CD4-positive, alpha-beta T cell (primary cell): ENCODE measurements at regions not wholly inside any gene's neighbourhood (a gene's known extent, or its start where the extent isn't known, plus 50 kb on each side); places are given as distances from the start of the nearest gene placed in this dataset.

Source experiments
- ATAC-seq: fragments of 200-7000 bp; cut with Tn5 transposase; one replicate; pipeline ENCODE4 v1.10.0; 2022; ENCODE audit warnings: mild to moderate bottlenecking; ENCODE audit not compliant: poor library complexity
- CTCF ChIA-PET: fragments of 350-600 bp; sonication (Branson Sonifier 250); formaldehyde crosslinking; loops from one replicate; lab custom pipeline; 2021; ENCODE audit warnings: antibody characterized with exemption, inconsistent platforms; lab: Charles Lee
- POLR2A ChIA-PET: fragments of 350-600 bp; sonication (Branson Sonifier 250); formaldehyde crosslinking; loops from one replicate; lab custom pipeline; 2021; ENCODE audit warnings: antibody characterized with exemption, inconsistent platforms; lab: Charles Lee
- DNase-seq, 14 experiments: peaks; one replicate each; pipeline ENCODE4 v3.0.0-alpha.2; 2013 to 2020; ENCODE audit warnings: mixed read lengths in 2 of 14
- H3K27ac ChIP-seq, 2 donors: one replicate each; pipeline versions ENCODE4 v1.5.1 to v1.7.0; 2013; ENCODE audit warnings: low read length in 2 of 2, low read depth in 1 of 2, mild to moderate bottlenecking in 1 of 2
- H3K27me3 ChIP-seq, 2 experiments: 1 replicate in 1 of 2; 2 replicates in 1 of 2; pipeline versions ENCODE4 v1.6.1 to v1.7.0; 2013; ENCODE audit warnings: low read length in 2 of 2, control low read depth in 1 of 2, mild to moderate bottlenecking in 1 of 2, moderate library complexity in 1 of 2; ENCODE audit not compliant: insufficient read depth in 2 of 2, control insufficient read depth in 1 of 2
- H3K36me3 ChIP-seq: one replicate; pipeline ENCODE4 v1.6.1; 2013; ENCODE audit warnings: low read length, control low read depth; ENCODE audit not compliant: insufficient read depth
- H3K4me1 ChIP-seq: one replicate; pipeline ENCODE4 v1.6.1; 2013; ENCODE audit warnings: low read length, control low read depth; ENCODE audit not compliant: insufficient read depth
- H3K4me3 ChIP-seq: one replicate; pipeline ENCODE4 v1.5.1; 2013; ENCODE audit warnings: mild to moderate bottlenecking, low read length, moderate library complexity
- H3K9me3 ChIP-seq, 2 experiments: 1 replicate in 1 of 2; 2 replicates in 1 of 2; pipeline versions ENCODE4 v1.6.1 to v1.7.0; 2013; ENCODE audit warnings: low read length in 2 of 2, mild to moderate bottlenecking in 2 of 2, control low read depth in 1 of 2, moderate library complexity in 1 of 2; ENCODE audit not compliant: control insufficient read depth in 1 of 2, insufficient read depth in 1 of 2
- H3K27ac Mint-ChIP-seq: one replicate; pipeline ENCODE4 v1.8.0; 2020; ENCODE audit warnings: mixed read lengths
- H3K27me3 Mint-ChIP-seq: one replicate; pipeline ENCODE4 v1.8.0; 2021; ENCODE audit warnings: mixed read lengths
- H3K36me3 Mint-ChIP-seq: one replicate; pipeline ENCODE4 v1.8.0; 2021; ENCODE audit warnings: low read depth, mixed read lengths
- H3K4me1 Mint-ChIP-seq: one replicate; pipeline ENCODE4 v1.8.0; 2021; ENCODE audit warnings: low read depth, mixed read lengths
- H3K4me3 Mint-ChIP-seq: one replicate; pipeline ENCODE4 v1.8.0; 2020; ENCODE audit warnings: mild to moderate bottlenecking, mixed read lengths
- H3K9me3 Mint-ChIP-seq: one replicate; pipeline ENCODE4 v1.8.0; 2020; ENCODE audit warnings: mixed read lengths
- intact Hi-C, 2 experiments: fragments of 100-400 bp; cut with DNase I in 1 of 2; cut with micrococcal nuclease in 1 of 2; formaldehyde crosslinking; loops; one replicate each; pipeline versions ENCODE4 v1.15.1 to v1.9.0; 2023 to 2025; cut with DNase I, micrococcal nuclease
- TF ChIP-seq, protein P1 (sequence below): fragments of 200-600 bp; IDR thresholded peaks from one replicate; pipeline ENCODE4 v1.8.0; 2022; ENCODE audit warnings: antibody characterized with exemption, mild to moderate bottlenecking

DNA sequence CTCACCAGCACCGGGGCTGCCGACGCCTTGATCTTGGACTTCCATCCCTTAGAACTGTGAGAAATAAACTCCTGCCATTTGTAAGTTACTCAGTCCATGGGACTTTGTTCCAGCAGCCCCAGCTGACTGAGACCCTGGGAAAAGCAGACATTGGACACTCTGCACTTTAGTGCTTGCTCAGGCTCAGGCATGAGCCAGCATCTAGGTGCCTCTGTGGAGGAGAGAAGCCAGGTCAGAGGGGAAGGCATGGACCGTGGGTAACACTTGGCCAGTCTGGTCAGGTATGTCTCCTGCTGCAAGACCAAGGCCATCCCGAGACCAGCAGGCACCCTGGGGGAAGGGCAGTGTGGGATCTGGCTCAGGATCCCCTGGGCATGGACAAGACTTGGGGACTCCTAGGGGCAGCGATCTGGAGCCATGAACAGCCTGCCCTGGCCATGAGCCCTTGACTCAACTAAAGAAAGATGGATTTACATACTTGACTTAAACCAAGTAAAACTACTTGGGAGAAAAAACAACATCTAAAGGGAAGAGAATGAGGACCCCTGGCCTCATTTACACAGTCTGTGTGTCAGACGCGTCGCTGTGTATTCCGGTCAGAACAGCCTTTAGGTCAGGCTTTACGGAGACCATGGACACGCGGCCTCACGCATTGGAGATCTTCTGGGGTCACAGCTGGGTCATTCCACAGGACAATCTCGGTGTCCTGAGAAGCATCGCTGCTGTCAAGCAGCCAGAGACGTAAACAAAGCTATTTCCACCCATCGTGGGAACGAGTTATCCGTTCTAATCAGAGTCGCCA lies 497.1 kb downstream of the BRD1 start:
- H3K36me3 Mint-ChIP-seq, result no peaks in the 10 kb centered on the region
- H3K4me1 ChIP-seq, result no peaks in the 10 kb centered on the region
- peaks cover 8 to 30% of the 10 kb centered on the region in 2 experiments for H3K9me3 ChIP-seq
- H3K9me3 Mint-ChIP-seq, result peaks cover 4% of the 10 kb centered on the region
- H3K4me3 ChIP-seq, result no peak overlapping the region
- H3K27me3 Mint-ChIP-seq, result peaks cover 26% of the 10 kb centered on the region
- ATAC-seq, result no peak
- no peak overlapping the region for H3K4me3 Mint-ChIP-seq
- no peaks in the 10 kb centered on the region for H3K4me1 Mint-ChIP-seq
- ChIA-PET CTCF (no interaction called here), POLR2A (no interaction called here)
- H3K27me3 ChIP-seq, result peaks cover 0 to 8% of the 10 kb centered on the region in 2 experiments
- H3K27ac Mint-ChIP-seq, result no peak overlapping the region
- intact Hi-C loops, result no loop called here
- DNase-seq, result no peak
- TF ChIP-seq, protein P1, sequence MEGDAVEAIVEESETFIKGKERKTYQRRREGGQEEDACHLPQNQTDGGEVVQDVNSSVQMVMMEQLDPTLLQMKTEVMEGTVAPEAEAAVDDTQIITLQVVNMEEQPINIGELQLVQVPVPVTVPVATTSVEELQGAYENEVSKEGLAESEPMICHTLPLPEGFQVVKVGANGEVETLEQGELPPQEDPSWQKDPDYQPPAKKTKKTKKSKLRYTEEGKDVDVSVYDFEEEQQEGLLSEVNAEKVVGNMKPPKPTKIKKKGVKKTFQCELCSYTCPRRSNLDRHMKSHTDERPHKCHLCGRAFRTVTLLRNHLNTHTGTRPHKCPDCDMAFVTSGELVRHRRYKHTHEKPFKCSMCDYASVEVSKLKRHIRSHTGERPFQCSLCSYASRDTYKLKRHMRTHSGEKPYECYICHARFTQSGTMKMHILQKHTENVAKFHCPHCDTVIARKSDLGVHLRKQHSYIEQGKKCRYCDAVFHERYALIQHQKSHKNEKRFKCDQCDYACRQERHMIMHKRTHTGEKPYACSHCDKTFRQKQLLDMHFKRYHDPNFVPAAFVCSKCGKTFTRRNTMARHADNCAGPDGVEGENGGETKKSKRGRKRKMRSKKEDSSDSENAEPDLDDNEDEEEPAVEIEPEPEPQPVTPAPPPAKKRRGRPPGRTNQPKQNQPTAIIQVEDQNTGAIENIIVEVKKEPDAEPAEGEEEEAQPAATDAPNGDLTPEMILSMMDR, result no peak
- H3K36me3 ChIP-seq, result no peaks in the 10 kb centered on the region
- no peak overlapping the region for H3K27ac ChIP-seq

DNA sequence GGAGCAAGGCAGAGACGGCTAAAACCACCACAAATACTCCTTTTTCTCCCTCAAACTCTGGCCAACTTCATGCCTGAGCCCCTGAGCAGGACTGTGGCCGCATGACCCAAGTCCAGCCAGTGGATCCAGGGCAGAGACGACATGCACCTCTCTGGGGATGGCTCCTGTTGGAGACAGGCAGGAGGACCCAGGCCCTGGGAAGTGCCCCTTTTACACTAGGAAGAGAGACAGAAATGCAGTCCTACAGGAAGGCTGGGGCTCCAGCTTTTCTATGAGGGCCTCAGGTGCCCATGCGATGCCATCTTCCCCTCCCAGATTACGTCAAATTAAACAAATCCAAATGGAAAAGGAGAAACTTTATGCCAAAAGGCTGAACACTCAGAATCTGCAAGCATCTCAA lies 498.0 kb downstream of the BRD1 start:
- POLR2A ChIA-PET, result no interaction called here
- peaks cover 8 to 39% of the 10 kb centered on the region in 2 experiments for H3K9me3 ChIP-seq
- H3K4me3 Mint-ChIP-seq, result no peak overlapping the region
- CTCF ChIA-PET, result no interaction called here
- H3K4me1 Mint-ChIP-seq, result no peaks in the 10 kb centered on the region
- TF ChIP-seq, protein P1, result no peak
- peaks cover 2% of the 10 kb centered on the region for H3K4me1 ChIP-seq
- ATAC-seq, result no peak
- H3K36me3 Mint-ChIP-seq, result no peaks in the 10 kb centered on the region
- no peak overlapping the region for H3K4me3 ChIP-seq
- H3K27ac ChIP-seq, result no peak overlapping the region
- H3K27me3 Mint-ChIP-seq, result peaks cover 26% of the 10 kb centered on the region
- peaks cover 0 to 8% of the 10 kb centered on the region in 2 experiments for H3K27me3 ChIP-seq
- no peak for DNase-seq
- H3K9me3 Mint-ChIP-seq, result peaks cover 4% of the 10 kb centered on the region
- intact Hi-C loops, result no loop called here
- no peaks in the 10 kb centered on the region for H3K36me3 ChIP-seq
- H3K27ac Mint-ChIP-seq, result no peak overlapping the region

DNA sequence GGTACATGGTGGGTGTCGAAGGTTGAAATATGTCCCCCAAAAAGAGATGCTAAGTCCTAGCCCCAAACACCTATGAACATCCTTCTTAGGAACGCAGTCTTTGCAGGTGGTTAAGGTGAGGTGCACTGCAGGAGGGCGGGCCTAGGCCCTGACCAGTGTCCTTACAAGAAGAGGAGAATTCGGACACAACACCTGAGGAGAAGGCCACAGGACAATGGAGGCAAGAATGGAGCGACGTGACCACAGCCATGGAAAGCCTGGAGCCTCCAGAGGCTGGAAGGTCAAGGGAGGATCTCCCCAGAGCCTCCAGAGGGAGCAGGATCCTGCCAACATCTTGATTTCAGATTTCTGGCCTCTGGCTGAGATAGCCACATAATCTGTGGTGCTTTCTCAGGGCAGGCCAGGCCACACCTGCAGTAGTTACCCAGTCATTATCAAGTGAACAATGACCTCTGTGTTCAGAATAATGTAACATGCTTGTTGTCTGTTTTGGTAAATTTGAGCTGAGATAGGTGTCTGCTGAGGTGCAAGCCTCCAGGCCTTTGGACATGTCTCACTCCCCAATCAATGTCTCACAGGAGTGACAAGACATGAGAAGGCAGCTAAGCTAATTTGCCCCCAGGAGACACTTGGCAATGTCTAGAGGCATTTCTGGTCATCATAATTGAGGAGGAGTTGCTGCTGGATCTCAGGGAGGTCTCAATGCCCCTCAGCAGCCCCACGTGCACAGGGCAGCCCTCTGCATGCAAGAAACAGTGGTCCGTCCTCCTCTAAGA lies 498.9 kb downstream of the BRD1 start:
- no peak overlapping the region for H3K27ac Mint-ChIP-seq
- ChIA-PET POLR2A (no interaction called here), CTCF (no interaction called here)
- no peaks in the 10 kb centered on the region for H3K36me3 Mint-ChIP-seq
- TF ChIP-seq, protein P1, result no peak
- intact Hi-C loops, result no loop called here
- ATAC-seq (no peak), DNase-seq (no peak)
- H3K4me1 Mint-ChIP-seq, result no peaks in the 10 kb centered on the region
- Histone ChIP-seq H3K27me3 (peaks cover 0 to 8% of the 10 kb centered on the region in 2 experiments), H3K9me3 (peaks cover 8 to 47% of the 10 kb centered on the region in 2 experiments), H3K36me3 (no peaks in the 10 kb centered on the region), H3K4me3 (no peak overlapping the region), H3K4me1 (peaks cover 2% of the 10 kb centered on the region), H3K27ac (no peak overlapping the region)
- no peak overlapping the region for H3K4me3 Mint-ChIP-seq
- H3K9me3 Mint-ChIP-seq, result peaks cover 4% of the 10 kb centered on the region
- peaks cover 26% of the 10 kb centered on the region for H3K27me3 Mint-ChIP-seq
